ENCODE measurements at regions not wholly inside any gene's neighbourhood (a gene's known extent, or its start where the extent isn't known, plus 50 kb on each side); places are given as distances from the start of the nearest gene placed in this dataset.
"Not testable (repeated sequence)": the region's sequence is repeated elsewhere in the genome, so short reads cannot be mapped to it uniquely, and the experiment has no call there.

- not testable (repeated sequence) for DNase-seq (ENCODE audit: low read depth)
Measured at GRCh38 chr2:87574193-87575119, 173.4 kb upstream of the PLGLB2 start.

- not testable (repeated sequence) for DNase-seq (ENCODE audit: low read depth)
Measured at GRCh38 chr2:87575138-87575537, 172.7 kb upstream of the PLGLB2 start.

GRCh38 chr2:87577358-87577757 is 170.5 kb upstream of the PLGLB2 start:
- not testable (repeated sequence) for DNase-seq (ENCODE audit: low read depth)

GRCh38 chr2:87582152-87582551 is 165.7 kb upstream of the PLGLB2 start:
- not testable (repeated sequence) for DNase-seq (ENCODE audit: low read depth)

GRCh38 chr2:87582579-87582978 is 165.3 kb upstream of the PLGLB2 start:
- DNase-seq (ENCODE audit: low read depth) = not testable (repeated sequence)

- DNase-seq (ENCODE audit: low read depth) = not testable (repeated sequence)
Measured at GRCh38 chr2:87583370-87583769, 164.5 kb upstream of the PLGLB2 start.

GRCh38 chr2:87583803-87584202 is 164.1 kb upstream of the PLGLB2 start:
- DNase-seq (ENCODE audit: low read depth) = not testable (repeated sequence)

- DNase-seq (ENCODE audit: low read depth) = not testable (repeated sequence)
Measured at GRCh38 chr2:87584268-87584906, 163.5 kb upstream of the PLGLB2 start.

GRCh38 chr2:87587934-87588333 is 160.0 kb upstream of the PLGLB2 start:
- not testable (repeated sequence) for DNase-seq (ENCODE audit: low read depth)

- not testable (repeated sequence) for DNase-seq (ENCODE audit: low read depth)
Measured at GRCh38 chr2:87592974-87593373, 154.9 kb upstream of the PLGLB2 start.

GRCh38 chr2:87593784-87594610 is 153.9 kb upstream of the PLGLB2 start:
- peak; percentile 18 for DNase-seq (ENCODE audit: low read depth)

- DNase-seq (ENCODE audit: low read depth) = not testable (repeated sequence)
Measured at GRCh38 chr2:87594611-87594992, 153.3 kb upstream of the PLGLB2 start.

GRCh38 chr2:87595017-87595416 is 152.9 kb upstream of the PLGLB2 start:
- DNase-seq (ENCODE audit: low read depth) = not testable (repeated sequence)

GRCh38 chr2:87600961-87601360 is 146.9 kb upstream of the PLGLB2 start:
- DNase-seq (ENCODE audit: low read depth) = not testable (repeated sequence)

- not testable (repeated sequence) for DNase-seq (ENCODE audit: low read depth)
Measured at GRCh38 chr2:87602118-87602517, 145.8 kb upstream of the PLGLB2 start.

GRCh38 chr2:87602728-87603127 is 145.2 kb upstream of the PLGLB2 start:
- not testable (repeated sequence) for DNase-seq (ENCODE audit: low read depth)

- DNase-seq (ENCODE audit: low read depth) = not testable (repeated sequence)
Measured at GRCh38 chr2:87603418-87604278, 144.2 kb upstream of the PLGLB2 start.

GRCh38 chr2:87604279-87604818 is 143.5 kb upstream of the PLGLB2 start:
- DNase-seq (ENCODE audit: low read depth) = not testable (repeated sequence)

GRCh38 chr2:87604980-87605379 is 142.9 kb upstream of the PLGLB2 start:
- DNase-seq (ENCODE audit: low read depth) = not testable (repeated sequence)

- DNase-seq (ENCODE audit: low read depth) = not testable (repeated sequence)
Measured at GRCh38 chr2:87608377-87609166, 139.3 kb upstream of the PLGLB2 start.
